Prostate gland (tissue), 2 donors: ENCODE measurements at regions not wholly inside any gene's neighbourhood (a gene's known extent, or its start where the extent isn't known, plus 50 kb on each side); places are given as distances from the start of the nearest gene placed in this dataset.

Experiments used
- POLR2A ChIP-seq: fragments of 450-650 bp; IDR thresholded peaks from one replicate; pipeline ENCODE4 v1.6.1; 2016; ENCODE audit warnings: antibody characterized with exemption, mild to moderate bottlenecking
- POLR2AphosphoS5 ChIP-seq: sonication (generic); formaldehyde crosslinking; IDR thresholded peaks from one replicate; pipeline ENCODE4 v1.6.1; 2017; ENCODE audit warnings: antibody characterized with exemption
- TF ChIP-seq, protein P1 (sequence below), 4 experiments: fragments of 200-600 bp in 2 of 4; fragments of 450-650 bp in 2 of 4; sonication (generic) in 2 of 4; IDR thresholded peaks; 1 replicate in 3 of 4; 2 replicates in 1 of 4; pipeline ENCODE4 v1.5.1; 2016 to 2019; ENCODE audit warnings: antibody characterized with exemption in 4 of 4, mild to moderate bottlenecking in 2 of 4, moderate library complexity in 2 of 4

DNA sequence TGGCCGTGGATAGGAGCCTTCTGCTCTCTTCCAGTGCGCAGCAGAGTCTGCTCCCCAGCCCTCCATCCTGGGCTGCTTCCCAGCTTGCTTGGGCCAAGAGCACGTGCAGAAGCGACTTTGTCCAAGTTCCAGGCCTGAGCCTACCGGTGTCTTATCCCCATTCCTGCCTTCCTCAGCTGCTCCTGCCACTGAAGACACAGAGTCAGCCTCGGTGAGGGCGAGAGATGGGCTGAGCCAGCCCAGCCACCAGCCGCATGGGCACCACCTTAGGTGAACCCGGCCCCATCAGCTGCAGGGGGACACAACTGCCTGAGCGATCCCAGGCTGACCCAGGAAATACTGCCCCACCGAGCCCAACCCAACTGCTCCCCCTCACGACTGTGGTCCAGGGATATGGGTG is 847.8 kb downstream of the TBC1D22A start:
- TF ChIP-seq POLR2A = no peak
- TF ChIP-seq, protein P1, sequence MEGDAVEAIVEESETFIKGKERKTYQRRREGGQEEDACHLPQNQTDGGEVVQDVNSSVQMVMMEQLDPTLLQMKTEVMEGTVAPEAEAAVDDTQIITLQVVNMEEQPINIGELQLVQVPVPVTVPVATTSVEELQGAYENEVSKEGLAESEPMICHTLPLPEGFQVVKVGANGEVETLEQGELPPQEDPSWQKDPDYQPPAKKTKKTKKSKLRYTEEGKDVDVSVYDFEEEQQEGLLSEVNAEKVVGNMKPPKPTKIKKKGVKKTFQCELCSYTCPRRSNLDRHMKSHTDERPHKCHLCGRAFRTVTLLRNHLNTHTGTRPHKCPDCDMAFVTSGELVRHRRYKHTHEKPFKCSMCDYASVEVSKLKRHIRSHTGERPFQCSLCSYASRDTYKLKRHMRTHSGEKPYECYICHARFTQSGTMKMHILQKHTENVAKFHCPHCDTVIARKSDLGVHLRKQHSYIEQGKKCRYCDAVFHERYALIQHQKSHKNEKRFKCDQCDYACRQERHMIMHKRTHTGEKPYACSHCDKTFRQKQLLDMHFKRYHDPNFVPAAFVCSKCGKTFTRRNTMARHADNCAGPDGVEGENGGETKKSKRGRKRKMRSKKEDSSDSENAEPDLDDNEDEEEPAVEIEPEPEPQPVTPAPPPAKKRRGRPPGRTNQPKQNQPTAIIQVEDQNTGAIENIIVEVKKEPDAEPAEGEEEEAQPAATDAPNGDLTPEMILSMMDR (IDR thresholded peaks at IDR 0.05) = no peak
- TF ChIP-seq POLR2AphosphoS5 = no peak
